ENCODE measurements at regions not wholly inside any gene's neighbourhood (a gene's known extent, or its start where the extent isn't known, plus 50 kb on each side); places are given as distances from the start of the nearest gene placed in this dataset.

DNA sequence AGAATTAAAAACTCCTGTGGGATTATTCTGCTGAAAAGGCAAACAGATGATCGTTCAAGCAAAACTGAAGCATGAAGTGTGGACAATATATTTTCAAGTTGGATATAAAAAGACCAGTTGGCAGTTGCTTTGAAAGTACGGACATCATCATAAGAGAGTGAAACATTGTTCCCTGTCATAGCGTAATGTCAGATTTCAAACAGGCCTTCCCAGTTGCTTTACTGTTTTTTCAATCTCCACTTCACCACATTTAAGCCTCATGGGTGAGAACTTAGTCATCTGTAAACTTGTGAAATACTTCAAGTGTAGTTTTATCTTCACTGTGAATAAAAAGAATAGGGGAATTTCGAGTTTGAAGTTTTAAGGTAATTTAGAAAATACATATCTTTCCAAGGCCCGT is 435.1 kb upstream of the CNTN3 start:
- 58% methylated on average over 5 of the region's 5 CpGs for WGBS
- no peak for DNase-seq
- Histone ChIP-seq H3K27ac (ENCODE audit: low read length) (no peak overlapping the region), H3K4me1 (ENCODE audit: control insufficient read depth, insufficient read depth, low read length) (no peaks in the 10 kb centered on the region), H3K4me3 (ENCODE audit: low read length) (no peak overlapping the region), H3K27me3 (ENCODE audit: control insufficient read depth, insufficient read depth) (no peaks in the 10 kb centered on the region), H3K9me3 (ENCODE audit: control insufficient read depth, low read length) (no peaks in the 10 kb centered on the region)
- ATAC-seq: no peak
- intact Hi-C loops (cut with DNase I): no loop called here

- ATAC-seq: no peak
- intact Hi-C loops (cut with DNase I): no loop called here
- no peaks in the 10 kb centered on the region for H3K4me1 ChIP-seq (ENCODE audit: control insufficient read depth, insufficient read depth, low read length)
- no peak overlapping the region for H3K4me3 ChIP-seq (ENCODE audit: low read length)
- no peak overlapping the region for H3K27ac ChIP-seq (ENCODE audit: low read length)
- H3K9me3 ChIP-seq (ENCODE audit: control insufficient read depth, low read length): no peaks in the 10 kb centered on the region
- no peaks in the 10 kb centered on the region for H3K27me3 ChIP-seq (ENCODE audit: control insufficient read depth, insufficient read depth)
- 81% methylated on average over 1 of the region's 1 CpG for WGBS
- DNase-seq: no peak
Measured at GRCh38 chr3:75059120-75059519, 444.7 kb upstream of the CNTN3 start.

DNA sequence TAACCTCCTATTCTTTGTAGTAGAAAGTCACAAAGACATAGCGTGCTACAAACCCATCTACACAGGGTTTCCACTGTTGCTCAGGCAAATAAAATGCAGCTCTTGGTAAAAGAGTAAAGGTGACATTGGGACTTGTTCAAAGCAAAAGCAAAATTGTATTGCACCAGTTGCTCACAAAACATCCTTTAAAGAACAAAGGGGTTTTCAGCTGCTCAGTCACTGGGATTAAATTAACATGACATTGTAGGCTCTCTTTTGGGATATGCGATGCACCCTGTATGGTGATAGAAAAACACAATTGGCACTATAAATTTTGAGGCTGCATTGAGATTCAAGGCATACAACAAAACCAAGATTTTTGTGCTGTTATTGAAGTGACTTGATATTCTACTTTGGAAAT is 447.3 kb upstream of the CNTN3 start:
- intact Hi-C loops (cut with DNase I): no loop called here
- no peak for ATAC-seq
- Histone ChIP-seq H3K4me1 (ENCODE audit: control insufficient read depth, insufficient read depth, low read length) (no peaks in the 10 kb centered on the region), H3K9me3 (ENCODE audit: control insufficient read depth, low read length) (no peaks in the 10 kb centered on the region), H3K27me3 (ENCODE audit: control insufficient read depth, insufficient read depth) (no peaks in the 10 kb centered on the region), H3K27ac (ENCODE audit: low read length) (no peak overlapping the region), H3K4me3 (ENCODE audit: low read length) (no peak overlapping the region)
- no peak for DNase-seq
- WGBS: 88% methylated on average over 2 of the region's 2 CpGs

DNA sequence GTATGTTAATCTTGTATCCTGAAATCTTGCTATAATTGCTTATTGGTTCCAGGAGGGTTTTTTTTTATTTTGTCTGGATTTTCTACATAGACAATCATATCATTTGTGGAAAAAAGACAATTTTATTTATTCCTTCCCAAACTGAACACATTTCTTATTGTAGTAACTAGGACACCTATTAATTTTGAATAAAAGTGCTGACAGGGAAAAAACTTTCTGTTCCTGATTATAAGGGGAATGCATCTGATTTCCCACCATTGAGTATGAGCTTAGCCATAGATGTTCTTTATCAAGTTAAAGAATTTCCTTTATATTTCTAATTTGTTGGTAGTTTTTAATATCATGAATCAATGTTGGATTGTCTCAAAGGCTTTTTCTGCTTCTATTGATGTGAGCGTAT is 460.7 kb upstream of the CNTN3 start:
- no peaks in the 10 kb centered on the region for H3K9me3 ChIP-seq (ENCODE audit: control insufficient read depth, low read length)
- no peaks in the 10 kb centered on the region for H3K4me1 ChIP-seq (ENCODE audit: control insufficient read depth, insufficient read depth, low read length)
- H3K27ac ChIP-seq (ENCODE audit: low read length): no peak overlapping the region
- no peak for DNase-seq
- no peaks in the 10 kb centered on the region for H3K27me3 ChIP-seq (ENCODE audit: control insufficient read depth, insufficient read depth)
- intact Hi-C loops (cut with DNase I): no loop called here
- ATAC-seq: no peak
- 96% methylated on average over 1 of the region's 1 CpG for WGBS
- H3K4me3 ChIP-seq (ENCODE audit: low read length): no peak overlapping the region

- no peak for ATAC-seq
- DNase-seq: no peak
- Histone ChIP-seq H3K27ac (ENCODE audit: low read length) (no peak overlapping the region), H3K4me1 (ENCODE audit: control insufficient read depth, insufficient read depth, low read length) (no peaks in the 10 kb centered on the region), H3K9me3 (ENCODE audit: control insufficient read depth, low read length) (no peaks in the 10 kb centered on the region), H3K4me3 (ENCODE audit: low read length) (no peak overlapping the region), H3K27me3 (ENCODE audit: control insufficient read depth, insufficient read depth) (no peaks in the 10 kb centered on the region)
- intact Hi-C loops (cut with DNase I): no loop called here
- 83% methylated on average over 2 of the region's 2 CpGs for WGBS
Measured at GRCh38 chr3:75076481-75076880, 462.0 kb upstream of the CNTN3 start.

- Histone ChIP-seq H3K4me3 (ENCODE audit: low read length) (no peak overlapping the region), H3K27ac (ENCODE audit: low read length) (no peak overlapping the region), H3K27me3 (ENCODE audit: control insufficient read depth, insufficient read depth) (no peaks in the 10 kb centered on the region), H3K4me1 (ENCODE audit: control insufficient read depth, insufficient read depth, low read length) (no peaks in the 10 kb centered on the region), H3K9me3 (ENCODE audit: control insufficient read depth, low read length) (no peaks in the 10 kb centered on the region)
- ATAC-seq: no peak
- intact Hi-C loops (cut with DNase I): no loop called here
- no peak for DNase-seq
Measured at GRCh38 chr3:75078290-75078689, 463.8 kb upstream of the CNTN3 start.

DNA sequence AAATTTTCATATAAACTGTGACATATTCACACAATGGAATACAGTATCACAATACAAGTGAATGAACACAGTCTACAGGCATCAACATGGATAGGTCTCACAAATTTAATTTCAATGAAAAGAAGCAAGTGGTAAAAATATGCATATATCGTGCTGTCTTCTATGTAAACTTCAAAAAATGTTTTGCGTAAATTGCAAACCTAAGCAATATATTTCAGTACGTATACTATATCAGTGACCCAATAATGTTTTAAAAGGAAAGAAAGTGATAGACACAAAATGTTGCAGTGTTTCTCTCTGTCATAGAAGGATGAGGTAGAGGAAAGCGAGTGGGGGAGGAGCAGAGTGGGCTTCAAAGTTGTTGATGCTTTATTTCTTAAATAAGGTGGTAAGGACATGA is 468.4 kb upstream of the CNTN3 start:
- Histone ChIP-seq H3K27ac (ENCODE audit: low read length) (no peak overlapping the region), H3K4me1 (ENCODE audit: control insufficient read depth, insufficient read depth, low read length) (no peaks in the 10 kb centered on the region), H3K27me3 (ENCODE audit: control insufficient read depth, insufficient read depth) (no peaks in the 10 kb centered on the region), H3K9me3 (ENCODE audit: control insufficient read depth, low read length) (no peaks in the 10 kb centered on the region), H3K4me3 (ENCODE audit: low read length) (no peak overlapping the region)
- WGBS: 90% methylated on average over 4 of the region's 4 CpGs
- intact Hi-C loops (cut with DNase I): no loop called here
- DNase-seq: no peak
- no peak for ATAC-seq

DNA sequence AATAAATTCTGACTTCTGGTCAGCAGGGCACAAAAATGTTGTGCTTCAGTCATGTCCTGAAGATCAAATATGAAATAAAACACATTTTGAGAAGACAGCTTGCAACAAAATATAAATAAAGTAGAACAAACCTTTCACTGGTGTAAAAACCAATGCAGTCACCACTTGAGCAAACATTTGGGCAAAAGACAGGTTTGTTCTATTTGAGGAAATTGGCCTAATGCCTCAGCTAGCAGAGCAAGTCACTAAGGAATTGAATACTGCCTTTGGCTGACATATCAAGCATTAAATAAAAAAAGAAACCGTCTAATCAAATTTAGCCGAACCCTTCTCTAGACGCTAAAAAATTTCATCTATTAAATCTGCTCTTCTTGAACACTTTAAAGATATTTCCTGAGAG is 475.4 kb upstream of the CNTN3 start:
- no peaks in the 10 kb centered on the region for H3K27me3 ChIP-seq (ENCODE audit: control insufficient read depth, insufficient read depth)
- no peak overlapping the region for H3K27ac ChIP-seq (ENCODE audit: low read length)
- no peaks in the 10 kb centered on the region for H3K4me1 ChIP-seq (ENCODE audit: control insufficient read depth, insufficient read depth, low read length)
- ATAC-seq (no peak), DNase-seq (no peak)
- no peak overlapping the region for H3K4me3 ChIP-seq (ENCODE audit: low read length)
- no peaks in the 10 kb centered on the region for H3K9me3 ChIP-seq (ENCODE audit: control insufficient read depth, low read length)
- intact Hi-C loops (cut with DNase I): no loop called here
- WGBS: 76% methylated on average over 3 of the region's 3 CpGs

GRCh38 chr3:75101329-75102147 is 487.1 kb upstream of the CNTN3 start:
- DNase-seq (no peak), ATAC-seq (no peak)
- WGBS: 46% methylated on average over 11 of the region's 11 CpGs
- Histone ChIP-seq H3K4me3 (ENCODE audit: low read length) (no peak overlapping the region), H3K4me1 (ENCODE audit: control insufficient read depth, insufficient read depth, low read length) (no peaks in the 10 kb centered on the region), H3K9me3 (ENCODE audit: control insufficient read depth, low read length) (no peaks in the 10 kb centered on the region), H3K27me3 (ENCODE audit: control insufficient read depth, insufficient read depth) (no peaks in the 10 kb centered on the region), H3K27ac (ENCODE audit: low read length) (no peak overlapping the region)
- intact Hi-C loops (cut with DNase I): no loop called here

DNA sequence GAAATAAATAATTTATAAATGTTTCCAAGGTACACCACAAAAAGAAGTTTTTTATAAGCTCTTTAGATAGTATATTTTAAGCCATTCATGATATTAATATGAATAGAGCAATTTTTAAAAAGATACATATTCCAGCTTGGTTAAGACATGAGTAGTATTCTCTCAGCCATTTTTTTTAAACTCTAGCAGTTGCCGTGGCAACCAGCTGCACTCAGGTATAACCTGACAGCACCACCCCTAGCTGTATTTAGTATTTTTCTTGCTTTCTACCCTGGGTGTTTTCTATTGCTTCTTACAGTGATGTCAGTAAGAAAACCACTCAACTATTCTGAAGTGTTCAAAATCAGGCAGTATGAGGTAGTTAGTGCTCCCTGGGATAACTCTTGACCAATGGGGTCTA is 496.3 kb upstream of the CNTN3 start:
- Histone ChIP-seq H3K4me3 (ENCODE audit: low read length) (no peak overlapping the region), H3K9me3 (ENCODE audit: control insufficient read depth, low read length) (no peaks in the 10 kb centered on the region), H3K27me3 (ENCODE audit: control insufficient read depth, insufficient read depth) (no peaks in the 10 kb centered on the region), H3K27ac (ENCODE audit: low read length) (no peak overlapping the region), H3K4me1 (ENCODE audit: control insufficient read depth, insufficient read depth, low read length) (no peaks in the 10 kb centered on the region)
- no peak for DNase-seq
- 79% methylated on average over 1 of the region's 1 CpG for WGBS
- ATAC-seq: no peak
- intact Hi-C loops (cut with DNase I): no loop called here

DNA sequence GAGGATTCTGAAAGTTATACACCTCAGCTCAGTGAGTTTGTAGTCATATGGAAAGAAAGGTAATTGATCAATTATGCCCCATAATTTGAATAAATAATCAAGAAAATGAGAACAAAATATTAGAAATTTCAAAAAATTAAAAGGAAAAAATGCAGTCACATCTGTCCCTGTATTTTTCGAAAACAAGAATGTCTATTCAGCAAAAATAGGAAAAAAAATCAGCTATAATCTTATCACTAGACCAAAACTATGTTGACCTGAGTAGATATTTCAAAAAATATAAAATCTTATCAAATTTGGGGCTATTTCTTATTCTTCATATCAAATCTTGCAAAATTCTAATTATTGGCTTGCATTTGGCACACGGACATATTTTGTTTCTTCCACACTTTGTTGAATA is 501.2 kb upstream of the CNTN3 start:
- intact Hi-C loops (cut with DNase I): no loop called here
- WGBS: 77% methylated on average over 2 of the region's 2 CpGs

DNA sequence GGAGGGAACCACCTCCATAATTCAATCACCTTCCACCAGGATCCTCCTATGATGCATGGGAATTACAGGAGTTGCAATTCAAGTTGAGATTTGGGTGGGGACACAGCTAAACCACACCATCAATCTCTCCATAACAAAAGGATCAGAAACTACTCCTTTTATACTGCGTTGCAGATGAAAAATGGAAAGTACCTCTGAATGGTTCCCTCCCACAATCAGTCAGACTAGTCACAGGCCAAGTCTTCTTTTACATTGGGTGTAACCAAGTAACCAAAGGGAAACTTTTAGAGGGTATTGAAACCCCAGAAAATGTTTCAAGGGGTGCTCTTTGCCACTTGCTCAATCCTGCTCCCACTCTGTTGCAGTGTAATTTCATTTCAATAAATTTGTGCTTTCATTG is 504.3 kb upstream of the CNTN3 start:
- no peaks in the 10 kb centered on the region for H3K9me3 ChIP-seq (ENCODE audit: control insufficient read depth, low read length)
- no peak for ATAC-seq
- intact Hi-C loops (cut with DNase I): no loop called here

More for the DNA sequence above, 501.2 kb upstream of the CNTN3 start:
- no peak for DNase-seq
- Histone ChIP-seq H3K27ac (ENCODE audit: low read length) (no peak overlapping the region), H3K9me3 (ENCODE audit: control insufficient read depth, low read length) (no peaks in the 10 kb centered on the region), H3K4me1 (ENCODE audit: control insufficient read depth, insufficient read depth, low read length) (no peaks in the 10 kb centered on the region), H3K27me3 (ENCODE audit: control insufficient read depth, insufficient read depth) (no peaks in the 10 kb centered on the region), H3K4me3 (ENCODE audit: low read length) (no peak overlapping the region)
- ATAC-seq: no peak

More for the DNA sequence above, 504.3 kb upstream of the CNTN3 start:
- WGBS: 91% methylated on average over 1 of the region's 1 CpG
- no peaks in the 10 kb centered on the region for H3K4me1 ChIP-seq (ENCODE audit: control insufficient read depth, insufficient read depth, low read length)
- DNase-seq: no peak
- no peak overlapping the region for H3K27ac ChIP-seq (ENCODE audit: low read length)
- no peaks in the 10 kb centered on the region for H3K27me3 ChIP-seq (ENCODE audit: control insufficient read depth, insufficient read depth)
- H3K4me3 ChIP-seq (ENCODE audit: low read length): no peak overlapping the region
